ENCODE measurements at regions not wholly inside any gene's neighbourhood (a gene's known extent, or its start where the extent isn't known, plus 50 kb on each side); places are given as distances from the start of the nearest gene placed in this dataset.

DNA sequence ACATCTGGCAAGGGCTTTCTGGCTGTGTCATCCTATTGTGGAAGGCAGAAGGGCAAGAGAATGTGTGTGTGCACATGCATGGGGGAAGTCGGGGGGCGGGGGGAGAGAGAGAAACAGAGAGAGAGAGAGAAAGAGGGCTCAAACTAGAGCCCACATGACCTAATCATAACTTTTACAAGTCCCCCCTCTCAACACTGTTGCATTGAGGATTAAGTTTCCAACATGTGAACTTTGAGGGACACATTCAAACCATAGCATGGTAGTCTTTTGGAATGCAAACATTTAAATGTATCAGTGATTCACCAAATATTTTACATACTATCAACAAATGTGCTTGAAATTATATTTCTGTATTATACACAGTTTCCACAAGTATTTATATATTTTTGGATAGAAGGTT, 655.4 kb upstream of the B3GALT2 start:
- ATAC-seq (ENCODE audit: insufficient read depth, low FRiP score) (no peak), DNase-seq (no peak)
- Histone ChIP-seq H3K9me3 (ENCODE audit: control insufficient read depth in 4 of 4, insufficient read depth in 3 of 4, low read length in 3 of 4) (peaks cover 0 to 3% (median 0%) of the 10 kb centered on the region in 4 donors), H3K36me3 (ENCODE audit: control insufficient read depth in 4 of 4, insufficient read depth in 4 of 4, low read length in 4 of 4) (no peaks in the 10 kb centered on the region), H3K27ac (ENCODE audit: low read depth in 1 of 2, low read length in 1 of 2) (no peak overlapping the region), H3K9ac (ENCODE audit: insufficient read depth in 1 of 2, low read length in 2 of 2) (no peak overlapping the region), H3K4me3 (no peak overlapping the region), H3K27me3 (ENCODE audit: control insufficient read depth in 3 of 3, insufficient read depth in 3 of 3, low read length in 2 of 3) (no peaks in the 10 kb centered on the region), H3K4me1 (ENCODE audit: control insufficient read depth in 5 of 5, insufficient read depth in 5 of 5, low read length in 5 of 5) (peaks cover 0 to 5% (median 0%) of the 10 kb centered on the region in 5 donors)
- 46 to 100% methylated on average over 2 of the region's 2 CpGs for WGBS, 2 donors
- TF ChIP-seq, protein P1, sequence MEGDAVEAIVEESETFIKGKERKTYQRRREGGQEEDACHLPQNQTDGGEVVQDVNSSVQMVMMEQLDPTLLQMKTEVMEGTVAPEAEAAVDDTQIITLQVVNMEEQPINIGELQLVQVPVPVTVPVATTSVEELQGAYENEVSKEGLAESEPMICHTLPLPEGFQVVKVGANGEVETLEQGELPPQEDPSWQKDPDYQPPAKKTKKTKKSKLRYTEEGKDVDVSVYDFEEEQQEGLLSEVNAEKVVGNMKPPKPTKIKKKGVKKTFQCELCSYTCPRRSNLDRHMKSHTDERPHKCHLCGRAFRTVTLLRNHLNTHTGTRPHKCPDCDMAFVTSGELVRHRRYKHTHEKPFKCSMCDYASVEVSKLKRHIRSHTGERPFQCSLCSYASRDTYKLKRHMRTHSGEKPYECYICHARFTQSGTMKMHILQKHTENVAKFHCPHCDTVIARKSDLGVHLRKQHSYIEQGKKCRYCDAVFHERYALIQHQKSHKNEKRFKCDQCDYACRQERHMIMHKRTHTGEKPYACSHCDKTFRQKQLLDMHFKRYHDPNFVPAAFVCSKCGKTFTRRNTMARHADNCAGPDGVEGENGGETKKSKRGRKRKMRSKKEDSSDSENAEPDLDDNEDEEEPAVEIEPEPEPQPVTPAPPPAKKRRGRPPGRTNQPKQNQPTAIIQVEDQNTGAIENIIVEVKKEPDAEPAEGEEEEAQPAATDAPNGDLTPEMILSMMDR (IDR thresholded peaks at IDR 0.05; ENCODE audit: control extremely low read depth, extremely low read depth): no peak

GRCh38 chr1:193831465-193831864, 645.1 kb upstream of the B3GALT2 start:
- Histone ChIP-seq H3K4me3 (no peak overlapping the region), H3K27ac (ENCODE audit: low read depth in 1 of 2, low read length in 1 of 2) (no peak overlapping the region), H3K27me3 (ENCODE audit: control insufficient read depth in 3 of 3, insufficient read depth in 3 of 3, low read length in 2 of 3) (no peaks in the 10 kb centered on the region), H3K9me3 (ENCODE audit: control insufficient read depth in 4 of 4, insufficient read depth in 3 of 4, low read length in 3 of 4) (peaks cover 0 to 4% (median 1%) of the 10 kb centered on the region in 4 donors), H3K4me1 (ENCODE audit: control insufficient read depth in 5 of 5, insufficient read depth in 5 of 5, low read length in 5 of 5) (no peaks in the 10 kb centered on the region), H3K9ac (ENCODE audit: insufficient read depth in 1 of 2, low read length in 2 of 2) (no peak overlapping the region), H3K36me3 (ENCODE audit: control insufficient read depth in 4 of 4, insufficient read depth in 4 of 4, low read length in 4 of 4) (no peaks in the 10 kb centered on the region)
- 43 to 92% methylated on average over 1 of the region's 1 CpG for WGBS, 2 donors
- no peak for ATAC-seq (ENCODE audit: insufficient read depth, low FRiP score)
- DNase-seq: no peak
- TF ChIP-seq, protein P1 (IDR thresholded peaks at IDR 0.05; ENCODE audit: control extremely low read depth, extremely low read depth): no peak

GRCh38 chr1:193827516-193827915, 641.1 kb upstream of the B3GALT2 start:
- Histone ChIP-seq H3K9me3 (ENCODE audit: control insufficient read depth in 4 of 4, insufficient read depth in 3 of 4, low read length in 3 of 4) (peaks cover 0 to 4% (median 1%) of the 10 kb centered on the region in 4 donors), H3K4me1 (ENCODE audit: control insufficient read depth in 5 of 5, insufficient read depth in 5 of 5, low read length in 5 of 5) (no peaks in the 10 kb centered on the region), H3K27ac (ENCODE audit: low read depth in 1 of 2, low read length in 1 of 2) (no peak overlapping the region), H3K27me3 (ENCODE audit: control insufficient read depth in 3 of 3, insufficient read depth in 3 of 3, low read length in 2 of 3) (no peaks in the 10 kb centered on the region), H3K9ac (ENCODE audit: insufficient read depth in 1 of 2, low read length in 2 of 2) (no peak overlapping the region), H3K36me3 (ENCODE audit: control insufficient read depth in 4 of 4, insufficient read depth in 4 of 4, low read length in 4 of 4) (no peaks in the 10 kb centered on the region), H3K4me3 (no peak overlapping the region)
- WGBS, 2 donors: 93 to 95% methylated on average over 1 of the region's 1 CpG
- no peak for ATAC-seq (ENCODE audit: insufficient read depth, low FRiP score)
- TF ChIP-seq, protein P1 (IDR thresholded peaks at IDR 0.05; ENCODE audit: control extremely low read depth, extremely low read depth): no peak
- DNase-seq: no peak

DNA sequence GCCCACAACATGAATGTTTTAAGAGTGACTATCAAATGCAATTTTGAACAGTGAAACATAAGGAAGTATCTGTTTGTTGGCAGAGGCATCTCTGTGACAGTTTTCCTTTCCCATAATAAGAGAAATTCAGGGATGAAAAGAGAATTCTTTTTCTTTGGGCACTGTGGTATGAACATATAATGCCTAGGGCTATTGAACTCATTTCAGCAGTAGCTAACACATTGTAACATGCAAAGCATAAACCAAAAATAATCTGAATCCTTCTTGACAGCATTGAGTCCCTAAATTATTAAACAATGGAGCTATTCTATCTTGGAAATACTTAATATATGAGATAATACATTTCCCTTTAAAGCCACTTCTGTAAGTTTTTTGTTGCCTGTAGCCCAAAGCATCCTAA, 633.0 kb upstream of the B3GALT2 start:
- H3K4me3 ChIP-seq: no peak overlapping the region
- H3K36me3 ChIP-seq (ENCODE audit: control insufficient read depth in 4 of 4, insufficient read depth in 4 of 4, low read length in 4 of 4): no peaks in the 10 kb centered on the region
- no peaks in the 10 kb centered on the region for H3K4me1 ChIP-seq (ENCODE audit: control insufficient read depth in 5 of 5, insufficient read depth in 5 of 5, low read length in 5 of 5)
- H3K27ac ChIP-seq (ENCODE audit: low read depth in 1 of 2, low read length in 1 of 2): no peak overlapping the region
- DNase-seq (no peak), ATAC-seq (ENCODE audit: insufficient read depth, low FRiP score) (no peak)
- no peaks in the 10 kb centered on the region for H3K27me3 ChIP-seq (ENCODE audit: control insufficient read depth in 3 of 3, insufficient read depth in 3 of 3, low read length in 2 of 3)
- no peaks in the 10 kb centered on the region for H3K9me3 ChIP-seq (ENCODE audit: control insufficient read depth in 4 of 4, insufficient read depth in 3 of 4, low read length in 3 of 4)
- H3K9ac ChIP-seq (ENCODE audit: insufficient read depth in 1 of 2, low read length in 2 of 2): no peak overlapping the region
- TF ChIP-seq, protein P1 (IDR thresholded peaks at IDR 0.05; ENCODE audit: control extremely low read depth, extremely low read depth): no peak

All from lung (tissue), 11 donors.